NCI-H748 (cell line): ENCODE measurements at regions not wholly inside any gene's neighbourhood (a gene's known extent, or its start where the extent isn't known, plus 50 kb on each side); places are given as distances from the start of the nearest gene placed in this dataset.
"Not testable (repeated sequence)": the region's sequence is repeated elsewhere in the genome, so short reads cannot be mapped to it uniquely, and the experiment has no call there.

Source experiments
- DNase-seq: peaks from one replicate; lab custom pipeline; 2025; ENCODE audit not compliant: unreplicated experiment; lab: John Stamatoyannopoulos, UW

DNA sequence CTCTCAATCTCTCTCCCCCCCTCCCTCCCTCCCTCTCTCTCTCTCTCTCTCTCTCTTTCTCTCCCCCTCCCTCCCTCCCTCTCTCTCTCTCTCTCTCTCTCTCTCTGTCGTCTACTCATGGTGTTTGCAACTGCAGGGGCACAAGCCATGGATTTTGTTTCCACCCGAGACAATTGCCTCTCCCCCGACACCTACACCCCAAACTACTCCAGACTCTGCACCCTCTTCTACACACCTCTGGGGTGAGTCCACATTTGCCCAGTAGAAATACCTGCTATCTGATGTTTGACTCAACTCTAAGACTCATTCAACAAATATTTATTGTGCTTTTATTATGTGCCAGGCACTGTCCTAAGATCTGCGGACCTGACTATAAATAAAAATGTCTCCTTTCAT, 93.7 kb downstream of the TMEM17 start:
- no peak for DNase-seq

DNA sequence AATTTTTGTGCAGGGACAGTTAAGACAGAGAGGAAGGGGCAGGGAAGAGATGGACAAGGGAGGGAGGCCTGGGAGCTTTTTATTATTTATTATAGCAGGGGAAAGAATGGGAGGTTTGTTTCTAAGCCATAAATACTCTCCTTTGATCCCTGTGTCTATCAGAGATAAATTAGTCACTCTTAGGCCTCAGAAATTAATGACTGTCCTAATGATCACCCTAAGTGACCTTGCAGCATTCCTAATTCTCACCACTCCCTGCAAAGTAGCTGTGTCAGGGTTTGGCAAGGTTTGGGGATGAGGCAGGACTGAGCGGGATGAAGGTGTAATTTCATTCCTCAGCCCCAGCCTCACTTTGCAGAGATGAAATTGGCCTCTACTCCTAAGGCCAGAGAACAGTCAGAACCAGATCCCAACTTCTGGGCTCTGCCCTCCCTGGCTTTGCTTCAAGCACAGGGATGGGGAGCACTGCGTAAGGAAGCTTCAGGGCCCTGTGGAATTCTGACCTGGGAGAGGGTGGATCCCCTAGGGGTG, 95.0 kb downstream of the TMEM17 start:
- DNase-seq: no peak

DNA sequence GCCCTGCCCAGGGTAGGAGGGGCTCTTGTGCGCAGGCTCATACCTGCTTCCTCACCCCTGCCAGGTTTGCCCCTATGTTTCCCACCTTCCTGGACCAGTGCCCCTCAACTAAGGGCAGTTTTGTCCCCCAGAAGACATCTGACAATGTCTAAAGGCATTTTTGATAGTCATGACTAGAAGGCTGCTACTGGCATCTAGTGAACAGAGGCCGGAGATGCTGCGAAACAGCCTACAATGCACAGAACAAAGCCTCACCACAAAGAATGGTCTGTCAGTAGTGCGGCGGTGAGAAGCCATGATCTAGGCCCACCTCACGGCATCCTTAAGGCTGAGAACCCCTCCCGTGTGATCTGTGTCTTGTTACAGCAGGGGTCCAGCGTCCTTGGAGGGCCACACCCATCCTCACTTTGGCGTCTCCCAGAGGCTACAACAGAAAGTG, 96.0 kb downstream of the TMEM17 start:
- peak; percentile 25 for DNase-seq

DNA sequence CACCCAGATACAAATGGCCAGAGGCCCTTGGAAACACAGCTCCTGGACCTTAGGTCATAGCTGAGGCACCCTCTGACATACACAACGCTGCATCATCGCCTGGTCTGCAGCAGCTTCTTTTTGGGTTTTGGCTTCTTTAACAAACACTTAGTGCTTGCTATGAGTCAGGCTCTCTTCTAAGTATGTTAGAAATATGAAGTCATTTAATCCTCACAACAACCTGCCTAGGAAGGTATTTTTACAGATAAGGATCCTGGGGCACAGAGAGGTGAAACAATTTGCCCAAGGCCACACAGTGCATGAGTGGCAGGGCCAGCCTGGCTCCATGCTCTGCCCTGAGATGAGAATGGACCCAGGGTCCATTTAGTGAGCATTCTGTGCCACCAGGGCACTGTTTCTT, 96.6 kb downstream of the TMEM17 start:
- DNase-seq: no peak

DNA sequence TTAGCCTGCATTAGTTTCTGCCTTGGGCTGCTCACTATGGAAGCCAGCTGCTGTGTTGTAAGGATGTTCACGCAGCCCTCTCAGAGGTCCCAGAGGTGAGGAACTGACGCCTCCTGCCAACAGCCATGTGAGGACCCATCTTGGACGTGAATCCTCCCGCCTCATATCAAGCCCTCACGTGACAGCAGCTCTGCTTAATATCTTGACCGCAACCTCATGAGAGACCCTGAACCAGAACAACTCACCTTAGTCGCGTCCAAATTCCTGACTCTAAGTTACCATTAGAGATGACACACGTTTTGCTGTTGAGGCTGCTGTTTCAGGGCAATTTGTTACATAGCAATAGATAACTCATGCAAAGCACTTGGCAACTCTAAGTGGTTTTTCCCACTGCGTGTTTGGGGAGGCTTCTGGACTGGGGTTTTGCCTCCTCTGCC, 97.7 kb downstream of the TMEM17 start:
- no peak for DNase-seq

DNA sequence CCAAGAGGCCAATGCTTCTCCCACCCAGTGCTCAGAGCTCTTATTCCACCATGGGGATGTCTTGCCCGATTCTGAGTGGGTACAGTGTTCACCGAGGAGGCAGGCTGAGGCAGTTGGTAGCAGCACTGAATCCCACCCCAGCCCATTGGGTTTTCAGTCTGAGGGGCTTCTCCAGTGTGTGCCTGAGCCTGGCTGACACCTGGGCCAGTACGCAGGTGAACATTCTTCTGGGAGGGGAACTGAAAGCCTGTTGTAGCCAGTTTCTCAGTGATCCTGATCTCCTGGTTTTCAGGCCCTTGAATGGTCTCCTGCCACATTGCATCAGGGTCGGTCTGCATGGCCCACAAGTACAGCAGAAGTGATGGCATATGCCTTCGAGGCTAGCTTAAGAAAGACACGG, 98.2 kb downstream of the TMEM17 start:
- DNase-seq: no peak

DNA sequence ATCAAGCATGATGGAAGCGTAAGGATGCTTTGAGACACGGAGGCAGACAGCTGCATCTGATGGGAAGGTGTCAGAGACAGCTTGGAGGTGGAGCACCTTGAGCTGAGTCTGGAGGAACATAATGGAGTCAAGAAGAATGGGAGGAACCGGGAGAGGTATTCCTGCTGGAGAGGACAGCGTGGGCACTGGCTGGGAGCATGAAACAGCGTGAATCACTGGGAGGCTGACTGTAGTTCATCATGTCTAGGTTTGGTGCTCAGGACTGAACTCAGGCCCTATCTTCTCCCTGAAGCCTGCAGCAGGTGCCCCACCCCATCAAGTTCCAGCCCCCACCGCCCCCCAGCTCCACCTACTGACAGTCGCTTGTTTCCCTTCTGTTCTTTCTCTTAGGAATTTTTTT, 98.6 kb downstream of the TMEM17 start:
- DNase-seq: no peak

DNA sequence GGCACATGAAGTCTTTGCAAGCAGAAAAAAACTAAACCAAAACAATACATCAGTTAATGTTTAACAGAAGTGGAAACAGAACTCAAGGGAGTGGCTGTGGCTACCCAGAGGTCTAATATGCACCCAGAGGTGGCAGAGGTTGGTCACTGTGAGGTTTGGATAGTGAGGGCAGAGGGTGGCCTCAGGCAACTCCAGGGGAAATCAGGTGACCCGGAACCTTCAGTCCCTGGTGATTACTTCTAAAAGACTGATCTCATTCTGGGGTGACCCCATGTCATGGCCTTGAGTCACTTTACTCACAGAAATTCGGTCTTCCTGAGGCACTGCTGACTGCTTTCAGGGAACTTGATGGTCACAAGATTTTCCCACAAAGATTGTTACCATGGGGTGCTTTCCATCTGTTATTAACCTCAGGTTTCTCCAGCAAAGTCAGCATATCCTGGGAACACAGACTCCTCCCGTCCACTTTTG, 99.4 kb downstream of the TMEM17 start:
- no peak for DNase-seq

DNA sequence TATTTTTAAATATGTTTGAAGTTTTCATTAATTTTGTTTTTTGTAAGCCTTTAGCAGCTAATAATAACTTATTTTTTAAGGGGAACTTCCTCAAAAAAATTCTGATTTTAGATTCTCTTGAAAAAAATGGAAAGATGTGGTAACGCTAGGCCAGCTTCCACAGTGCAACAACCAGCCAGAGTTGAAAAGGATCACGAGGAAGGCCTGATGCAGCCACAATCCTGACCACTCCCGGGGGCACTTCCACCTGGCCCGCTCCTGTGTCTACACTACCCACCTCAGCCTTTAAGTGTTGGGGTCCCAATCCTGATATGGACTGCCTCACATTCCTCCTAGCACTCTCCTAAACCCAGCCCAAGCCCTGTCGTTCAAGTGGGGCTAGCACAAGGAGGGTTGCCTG, 101.1 kb downstream of the TMEM17 start:
- no peak for DNase-seq

DNA sequence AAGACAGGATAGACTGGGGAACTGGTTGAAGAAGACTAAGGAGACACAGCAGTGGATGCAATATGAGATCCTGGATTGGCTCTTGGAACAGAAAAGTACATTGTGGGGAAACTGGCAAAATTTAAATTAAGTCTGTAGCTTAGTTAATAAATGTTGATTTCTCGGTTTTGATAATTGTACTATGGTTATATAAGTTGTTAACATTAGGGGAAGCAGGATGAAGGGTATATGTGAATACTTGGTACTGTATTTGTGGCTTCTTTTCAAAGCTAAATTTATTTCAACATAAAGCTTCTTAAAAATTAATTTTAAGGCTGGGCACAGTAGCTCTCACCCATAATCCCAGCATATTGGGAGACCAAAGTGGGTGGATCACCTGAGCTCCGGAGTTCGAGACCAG, 103.8 kb downstream of the TMEM17 start:
- no peak for DNase-seq

DNA sequence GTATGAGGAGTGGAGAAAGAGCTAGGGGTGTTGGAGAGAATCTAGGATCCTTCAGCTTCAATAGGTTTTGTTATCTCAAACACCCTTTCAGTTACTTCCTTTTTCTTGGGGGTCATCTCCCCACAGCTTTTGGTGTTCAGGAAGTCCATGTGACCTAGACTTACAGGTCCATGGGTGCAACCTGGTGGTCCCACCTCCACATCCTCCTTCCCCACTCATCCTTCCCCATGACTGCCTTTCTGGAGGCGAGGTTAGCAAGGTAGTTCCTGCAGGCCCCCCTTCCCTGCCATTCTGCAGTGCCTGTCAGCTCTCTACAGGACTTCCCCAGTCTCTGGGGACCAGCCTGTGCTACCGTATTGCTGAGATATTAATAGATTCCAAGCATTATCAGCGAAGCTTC, 107.6 kb downstream of the TMEM17 start:
- no peak for DNase-seq

DNA sequence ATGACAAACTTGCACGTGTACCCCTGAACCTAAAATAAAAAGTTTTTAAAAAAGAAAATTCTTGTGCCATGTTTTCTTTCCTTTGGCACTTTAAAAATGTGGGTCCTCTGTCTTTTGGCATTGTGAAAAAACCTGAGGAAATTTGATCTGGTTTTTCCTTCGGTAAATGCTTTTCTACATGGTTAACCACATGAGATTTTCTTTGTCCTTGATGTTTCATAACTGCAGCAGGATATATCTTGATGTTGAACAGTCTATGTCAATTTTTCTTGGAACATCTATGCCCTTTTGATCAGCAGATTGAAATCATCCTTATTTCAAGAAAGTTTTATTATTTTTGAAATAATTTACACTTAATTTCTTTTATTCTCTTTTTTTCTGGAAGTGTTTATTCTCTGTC, 109.1 kb downstream of the TMEM17 start:
- no peak for DNase-seq

DNA sequence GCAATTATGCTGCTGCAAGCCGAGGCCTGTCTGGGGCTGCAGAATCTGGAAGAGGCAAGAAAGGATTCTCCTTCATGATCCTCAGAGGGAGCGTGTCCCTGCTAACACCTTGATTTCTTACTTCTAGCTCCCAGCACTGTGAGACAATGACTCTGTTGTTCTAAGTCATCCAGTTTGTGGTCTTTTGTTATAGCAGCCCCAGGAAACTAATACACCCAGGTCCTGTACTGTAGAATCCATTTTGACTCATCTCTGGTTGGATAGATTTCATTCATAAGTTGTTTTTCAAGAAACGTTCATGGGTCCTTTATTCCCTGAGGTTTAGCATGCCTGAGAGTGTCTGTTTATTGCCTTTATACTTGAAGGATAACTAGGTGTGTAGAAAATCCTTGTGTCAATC, 112.7 kb downstream of the TMEM17 start:
- no peak for DNase-seq

DNA sequence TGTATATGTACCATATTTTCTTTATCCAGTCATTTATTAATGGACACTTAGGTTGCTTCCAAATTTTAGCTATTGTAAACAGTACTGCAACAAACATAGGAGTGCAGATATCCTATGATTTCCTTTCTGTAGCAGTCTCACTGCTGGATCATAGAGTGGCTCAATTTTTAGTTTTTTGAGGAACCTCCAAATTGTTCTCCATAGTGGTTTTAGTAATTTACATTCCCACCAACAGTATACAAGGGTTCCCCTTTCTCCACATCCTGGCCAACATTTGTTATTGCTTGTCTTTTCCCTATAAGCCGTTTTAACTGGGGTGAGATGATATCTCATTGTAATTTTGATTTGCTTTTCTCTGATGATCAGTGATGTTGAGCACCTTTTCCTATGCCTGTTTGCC, 114.3 kb downstream of the TMEM17 start:
- no peak for DNase-seq

DNA sequence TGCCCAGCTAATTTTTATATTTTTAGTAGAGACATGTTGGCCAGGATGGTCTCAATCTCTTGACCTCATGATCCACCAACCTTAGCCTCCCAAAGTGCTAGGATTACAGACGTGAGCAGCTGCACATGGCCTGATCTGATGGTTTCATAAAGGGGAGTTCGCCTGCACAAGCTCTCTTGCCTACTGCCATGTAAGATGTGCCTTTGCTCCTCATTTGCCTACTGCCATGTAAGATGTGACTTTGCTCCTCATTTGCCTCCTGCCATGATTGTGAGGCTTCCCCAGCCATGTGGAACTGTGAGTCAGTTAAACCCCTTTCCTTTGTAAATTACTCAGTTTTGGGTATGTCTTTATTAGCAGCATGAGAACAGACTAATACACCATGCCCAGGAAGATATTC, 119.6 kb downstream of the TMEM17 start:
- not testable (repeated sequence) for DNase-seq

DNA sequence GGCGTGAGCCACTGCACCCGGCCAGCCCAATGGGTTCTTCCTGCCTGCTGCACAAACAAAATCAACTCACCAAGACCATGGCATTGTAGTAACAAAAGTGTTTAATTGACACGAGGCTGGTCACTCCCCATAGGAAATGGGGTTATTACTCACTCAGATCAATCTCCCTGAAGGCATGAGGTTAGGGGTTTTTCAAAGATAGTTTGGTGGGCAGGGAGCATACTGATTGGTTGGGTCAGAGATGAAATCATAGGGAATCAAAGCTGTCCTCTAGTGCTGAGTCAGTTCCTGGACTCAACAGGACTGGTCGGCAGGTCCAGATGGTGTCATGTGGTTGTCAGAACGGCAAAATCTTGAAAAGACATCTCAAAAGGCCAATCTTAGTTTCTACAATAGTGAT, 122.1 kb downstream of the TMEM17 start:
- no peak for DNase-seq

DNA sequence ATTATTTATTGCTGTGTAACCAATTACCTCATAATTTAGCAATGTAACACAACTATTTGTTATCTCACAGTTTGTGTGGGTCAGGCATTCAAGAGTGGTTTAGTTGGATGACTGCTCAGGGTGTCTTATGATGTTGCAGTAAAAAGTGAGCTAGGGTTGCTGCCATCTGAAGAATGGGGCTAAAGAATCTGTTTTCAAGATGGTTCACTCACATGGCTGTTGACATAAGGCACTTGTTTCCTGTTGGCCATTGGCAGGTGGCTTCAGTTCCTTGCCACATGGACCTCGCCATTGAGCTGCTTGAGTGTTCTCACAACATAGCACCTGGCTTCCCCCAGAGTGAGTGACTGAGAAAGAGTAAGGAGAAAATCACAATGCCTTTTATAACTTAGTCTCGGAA, 123.2 kb downstream of the TMEM17 start:
- peak; percentile 3 for DNase-seq

DNA sequence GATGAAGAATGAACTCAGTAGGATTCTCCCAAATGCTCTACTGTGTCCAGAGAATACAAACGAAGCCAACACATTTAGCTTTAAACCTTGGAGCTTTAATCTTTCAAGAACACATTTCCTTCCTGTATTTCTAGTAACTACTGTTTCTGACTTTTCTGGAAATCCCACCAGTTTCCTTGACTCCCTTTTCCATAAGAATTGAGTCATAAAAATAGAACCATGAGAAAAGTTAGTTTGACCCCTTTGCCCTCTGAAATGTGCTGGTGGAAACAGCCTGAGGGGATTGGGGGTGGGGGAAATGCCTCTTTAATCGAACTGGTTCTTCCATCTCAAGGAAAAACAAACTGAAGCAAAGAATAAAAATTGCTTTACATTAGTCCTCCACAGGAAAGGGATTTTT, 123.9 kb downstream of the TMEM17 start:
- no peak for DNase-seq

DNA sequence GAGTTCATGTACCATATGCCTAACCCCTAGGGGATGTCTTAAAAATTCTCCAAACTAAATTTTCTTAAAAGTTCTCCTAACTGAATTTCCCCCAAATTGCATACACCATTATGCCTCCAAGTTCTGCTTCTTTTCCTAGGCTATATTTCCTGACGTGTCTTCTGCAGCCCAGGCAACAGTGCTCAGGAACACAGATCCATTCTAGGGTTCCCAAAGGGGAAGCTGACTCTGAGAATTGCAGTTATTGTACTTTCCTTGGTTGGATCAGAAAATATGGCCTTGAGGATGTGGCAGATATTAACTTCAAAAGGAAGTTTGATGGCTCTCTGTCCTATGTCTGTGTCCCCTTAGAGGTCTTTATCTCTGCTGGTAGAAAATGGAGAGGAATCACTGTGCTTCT, 124.3 kb downstream of the TMEM17 start:
- DNase-seq: no peak

DNA sequence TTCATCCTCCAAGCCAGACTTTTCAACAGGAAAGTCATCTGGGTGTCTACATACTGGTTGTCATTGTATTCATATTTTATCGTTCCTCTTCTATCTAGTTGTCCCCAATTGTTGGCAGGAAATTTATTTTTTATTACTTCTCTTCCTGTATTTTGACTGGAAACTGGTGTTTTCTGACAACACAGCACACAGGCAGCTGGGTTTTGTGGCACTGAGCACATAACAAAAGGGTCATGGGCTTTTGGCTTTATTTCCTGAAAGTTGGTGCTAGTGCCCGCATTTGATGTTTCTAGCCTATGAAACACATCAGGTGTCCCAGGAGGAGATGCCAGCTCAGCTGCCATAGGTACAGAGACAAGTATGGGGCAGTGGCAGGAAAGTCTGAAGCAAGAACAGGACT, 126.4 kb downstream of the TMEM17 start:
- DNase-seq: no peak

DNA sequence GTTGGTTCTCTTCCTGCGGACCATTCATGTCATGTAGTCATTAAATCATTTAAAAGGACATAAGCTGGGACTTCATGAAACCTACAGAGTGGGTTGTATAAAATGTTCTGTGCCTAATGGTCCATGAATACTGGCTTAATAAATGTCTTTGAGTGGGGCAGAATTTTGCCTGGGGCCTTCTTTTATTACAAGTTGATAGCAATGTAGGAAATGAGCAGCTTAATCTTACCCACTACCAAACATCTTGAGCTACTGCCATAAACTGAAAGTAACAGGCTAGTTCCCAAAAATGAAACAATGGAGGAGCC, 130.9 kb downstream of the TMEM17 start:
- DNase-seq: no peak

DNA sequence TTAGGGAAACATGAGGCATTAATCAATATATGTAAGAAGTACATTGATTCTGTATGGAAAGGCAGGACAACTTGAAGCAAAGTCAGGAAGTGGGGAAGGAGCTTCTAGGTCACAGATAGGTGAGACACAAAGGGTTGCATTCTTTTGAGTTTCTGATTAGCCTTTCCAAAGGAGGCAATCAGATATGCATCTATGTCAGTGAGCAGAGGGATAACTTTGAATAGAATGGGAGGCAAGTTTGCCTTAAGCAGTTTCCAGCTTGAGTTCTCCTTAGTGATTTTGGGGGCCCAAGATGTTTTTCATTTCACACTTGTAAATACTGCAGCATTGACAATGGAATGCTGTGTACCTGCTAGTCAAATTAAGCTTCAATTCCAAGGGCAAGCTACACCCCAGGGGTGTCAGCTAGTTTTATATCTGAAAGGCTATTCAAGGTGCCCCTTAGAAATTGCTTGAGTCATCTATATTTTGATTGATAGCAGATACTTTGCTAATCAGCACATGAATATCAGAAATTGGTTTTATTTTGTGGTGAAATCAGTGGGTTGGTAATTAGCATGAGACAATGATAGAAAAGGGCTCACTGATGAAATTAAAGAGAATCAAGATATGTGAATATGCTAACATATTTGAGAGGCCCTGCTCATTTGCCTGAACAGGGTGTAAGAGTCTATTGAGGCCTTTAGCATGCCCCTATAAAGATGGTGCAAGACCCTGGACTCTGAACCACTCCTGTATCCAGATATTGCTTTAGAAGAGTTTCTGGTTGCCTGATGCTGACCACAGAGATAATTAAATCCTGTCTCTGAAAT, 131.5 kb downstream of the TMEM17 start:
- DNase-seq: no peak

DNA sequence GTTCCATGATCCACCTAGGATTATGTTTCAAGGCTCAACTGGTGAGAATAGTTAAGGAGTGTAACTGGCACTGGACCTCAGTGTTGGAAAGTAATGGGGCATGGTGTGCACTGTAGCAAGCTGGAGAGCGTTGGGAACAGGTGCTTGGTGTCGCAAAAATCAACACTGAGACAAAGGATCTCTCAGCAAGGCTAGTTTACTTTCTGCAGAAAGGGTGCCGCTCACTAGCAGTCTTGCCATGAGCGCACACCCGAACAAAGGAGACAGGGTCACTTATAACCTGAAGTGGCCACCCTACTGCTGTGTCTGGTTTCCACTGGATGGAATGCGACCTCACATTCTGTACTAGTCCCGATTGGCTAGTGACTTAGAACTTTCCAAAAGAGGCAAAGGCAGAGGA, 133.2 kb downstream of the TMEM17 start:
- DNase-seq: no peak
